SKM-1 (cell line): ENCODE measurements at regions not wholly inside any gene's neighbourhood (a gene's known extent, or its start where the extent isn't known, plus 50 kb on each side); places are given as distances from the start of the nearest gene placed in this dataset.
"Not testable (repeated sequence)": the region's sequence is repeated elsewhere in the genome, so short reads cannot be mapped to it uniquely, and the experiment has no call there.

Source experiments
- DNase-seq: peaks from one replicate; lab custom pipeline; 2025; ENCODE audit not compliant: unreplicated experiment; lab: John Stamatoyannopoulos, UW

- DNase-seq, result no peak
Observed at GRCh38 chr3:18562364-18563154, 137.4 kb upstream of the SATB1 start.

- DNase-seq, result peak; percentile 21
Observed at GRCh38 chr3:18559331-18559842, 134.2 kb upstream of the SATB1 start.

DNA sequence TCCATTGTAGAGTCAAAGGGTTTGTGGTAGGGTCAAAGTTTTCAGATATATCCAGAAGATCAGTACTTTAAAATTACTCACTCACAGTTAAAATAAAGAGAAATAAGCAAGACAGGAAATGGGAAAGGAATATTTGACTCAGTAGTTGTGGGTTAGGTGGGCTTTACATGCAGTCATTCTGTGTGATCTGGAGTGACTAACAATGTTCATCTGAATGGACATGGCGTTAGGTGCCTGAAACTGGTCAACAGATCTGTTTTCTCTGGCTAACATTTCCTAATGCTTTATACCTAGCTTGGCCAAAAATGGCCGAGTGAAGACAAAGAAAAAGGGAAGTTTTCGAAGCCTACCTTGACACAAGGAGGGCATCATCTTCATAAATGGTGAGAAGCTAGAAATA, 133.4 kb upstream of the SATB1 start:
- no peak for DNase-seq

DNA sequence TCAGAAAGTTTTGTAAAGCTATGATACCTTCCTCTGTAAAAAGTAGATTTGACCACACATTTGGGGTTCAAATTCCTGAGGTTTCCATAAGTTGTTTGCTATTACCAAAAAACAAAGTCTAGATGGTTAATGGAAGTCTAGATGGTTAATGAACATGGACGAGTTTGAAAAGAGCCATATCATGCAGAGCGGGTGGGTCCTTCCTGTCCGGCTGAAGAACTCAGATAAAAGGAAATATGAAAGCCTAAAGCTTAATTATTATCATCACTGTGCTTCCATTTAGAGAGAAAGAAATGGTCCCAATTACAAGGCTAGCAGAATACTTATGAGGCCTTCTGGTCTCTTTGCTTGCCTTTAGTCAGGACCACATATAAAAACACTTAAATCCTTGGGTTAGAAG, 132.1 kb upstream of the SATB1 start:
- DNase-seq, result no peak

GRCh38 chr3:18556503-18557135, 131.5 kb upstream of the SATB1 start:
- DNase-seq, result no peak

DNA sequence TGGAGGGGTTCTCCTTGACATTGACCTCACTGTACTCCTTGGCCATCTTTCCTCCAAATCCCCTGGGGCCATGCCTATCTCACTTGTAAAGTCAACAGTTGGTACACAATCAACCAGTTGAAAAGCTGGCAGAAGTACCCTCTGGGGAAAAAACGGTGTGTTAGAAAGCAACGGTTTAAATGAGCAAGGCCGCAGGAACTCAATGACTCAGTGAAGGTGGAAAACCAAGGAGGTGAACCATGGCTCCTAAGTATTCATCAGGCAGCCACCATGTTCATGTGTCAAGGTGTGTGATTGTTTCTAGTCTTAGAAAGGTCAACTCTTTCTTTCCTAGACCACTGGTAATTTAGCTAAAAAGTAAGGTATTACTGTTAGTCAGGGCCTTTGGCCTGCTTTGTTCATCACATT, 130.9 kb upstream of the SATB1 start:
- no peak for DNase-seq

GRCh38 chr3:18552579-18553105, 127.5 kb upstream of the SATB1 start:
- not testable (repeated sequence) for DNase-seq

- DNase-seq, result no peak
Observed at GRCh38 chr3:18546632-18547031, 121.5 kb upstream of the SATB1 start.

DNA sequence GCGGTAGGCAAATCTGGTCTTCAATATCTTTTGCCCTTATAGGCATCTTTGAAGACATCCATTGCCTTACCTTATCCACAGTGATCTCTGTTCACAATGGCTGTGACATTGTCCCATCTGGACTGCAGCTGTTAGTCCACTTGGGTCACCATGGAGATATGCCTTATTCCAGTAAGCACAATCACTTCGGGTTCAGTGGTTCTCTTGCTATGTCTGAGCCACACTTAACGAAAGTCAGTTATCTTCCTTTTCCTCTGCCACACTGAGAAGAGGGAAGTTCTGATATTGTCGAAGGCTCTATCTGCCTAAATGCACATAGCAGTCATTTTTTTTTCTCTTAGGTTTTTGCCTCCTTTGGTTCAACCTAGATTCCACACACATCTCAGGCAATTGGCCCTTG, 119.0 kb upstream of the SATB1 start:
- no peak for DNase-seq

GRCh38 chr3:18538463-18539230, 113.5 kb upstream of the SATB1 start:
- DNase-seq, result no peak

- DNase-seq, result no peak
Observed at GRCh38 chr3:18533039-18533438, 107.9 kb upstream of the SATB1 start.

DNA sequence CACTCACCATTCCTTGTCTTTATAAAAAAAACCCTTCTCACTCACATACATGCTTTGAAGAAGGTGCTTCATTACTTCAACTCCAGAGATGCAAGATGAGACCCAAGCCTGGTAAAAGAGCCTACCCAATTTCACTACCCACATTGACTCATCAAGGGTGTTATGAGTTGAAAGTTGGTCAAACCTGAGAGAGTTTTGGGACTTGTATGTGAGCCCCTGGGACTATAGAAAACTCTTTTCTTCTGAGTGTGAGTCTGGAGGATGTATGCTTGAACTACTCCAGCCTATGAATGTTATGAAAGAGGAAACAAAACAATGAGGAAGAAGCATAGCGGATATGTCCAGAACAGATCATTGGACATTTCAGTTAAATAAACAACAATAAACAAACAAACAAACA, 106.5 kb upstream of the SATB1 start:
- DNase-seq, result no peak

GRCh38 chr3:18529631-18530030, 104.5 kb upstream of the SATB1 start:
- no peak for DNase-seq

- DNase-seq, result no peak
Observed at GRCh38 chr3:18527691-18528090, 102.6 kb upstream of the SATB1 start.

DNA sequence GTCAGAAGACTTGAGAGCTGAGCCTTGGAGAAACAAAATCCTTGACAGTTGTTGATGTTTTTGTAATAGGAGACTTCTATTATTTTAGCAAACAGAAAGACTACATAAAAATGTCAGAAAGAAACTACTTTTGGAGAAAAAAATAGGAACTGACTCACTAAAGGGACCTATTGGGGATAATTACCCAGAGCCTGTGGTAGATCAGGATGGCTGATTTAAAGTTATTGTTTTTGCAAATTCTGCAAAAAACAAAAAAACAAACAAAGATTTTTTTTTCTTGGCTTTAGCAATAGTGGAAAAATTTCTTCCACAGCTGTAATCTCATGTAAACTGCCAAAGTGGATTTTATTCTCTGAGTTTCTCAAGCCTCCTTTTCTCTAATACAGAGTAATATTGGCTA, 101.5 kb upstream of the SATB1 start:
- no peak for DNase-seq

- DNase-seq, result not testable (repeated sequence)
Observed at GRCh38 chr3:18516170-18516569, 91.0 kb upstream of the SATB1 start.

DNA sequence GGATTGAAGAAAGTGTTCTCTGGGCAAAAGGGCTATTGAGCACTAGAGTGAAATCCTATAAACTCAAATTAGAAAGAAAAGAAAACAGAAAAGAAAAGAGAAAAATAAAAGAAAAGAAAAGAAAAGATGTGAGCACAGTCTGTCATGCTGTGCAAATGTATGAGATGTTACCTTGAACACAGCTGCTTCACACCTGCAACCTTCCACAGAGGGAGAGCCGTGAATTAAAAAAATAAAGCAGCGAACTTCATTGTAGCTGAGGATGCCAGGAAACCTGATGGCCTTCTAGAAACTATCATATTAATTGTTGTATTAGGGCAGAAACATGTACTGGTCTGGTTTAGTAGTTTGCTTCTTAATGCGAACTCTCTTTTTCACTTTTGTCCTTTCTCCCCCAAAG, 88.0 kb upstream of the SATB1 start:
- DNase-seq, result no peak

DNA sequence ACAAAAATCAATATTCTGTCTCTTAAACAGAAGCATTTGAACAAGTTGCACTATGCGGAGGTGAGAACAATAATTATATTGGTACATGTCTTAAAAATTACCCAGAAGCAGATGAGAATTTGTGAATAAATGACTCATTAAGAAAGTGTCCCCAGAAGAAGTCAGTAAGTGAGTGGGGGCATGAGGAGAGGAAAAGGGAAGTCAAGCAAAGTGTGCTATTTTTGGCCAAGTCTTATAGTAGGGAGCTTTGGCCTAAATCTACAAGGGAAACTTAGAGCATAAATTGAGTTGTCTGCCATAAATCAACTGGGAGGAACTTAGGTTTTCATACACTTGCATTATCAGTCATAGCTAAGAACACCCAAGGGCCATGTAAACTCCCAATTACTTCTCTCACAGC, 86.9 kb upstream of the SATB1 start:
- no peak for DNase-seq

DNA sequence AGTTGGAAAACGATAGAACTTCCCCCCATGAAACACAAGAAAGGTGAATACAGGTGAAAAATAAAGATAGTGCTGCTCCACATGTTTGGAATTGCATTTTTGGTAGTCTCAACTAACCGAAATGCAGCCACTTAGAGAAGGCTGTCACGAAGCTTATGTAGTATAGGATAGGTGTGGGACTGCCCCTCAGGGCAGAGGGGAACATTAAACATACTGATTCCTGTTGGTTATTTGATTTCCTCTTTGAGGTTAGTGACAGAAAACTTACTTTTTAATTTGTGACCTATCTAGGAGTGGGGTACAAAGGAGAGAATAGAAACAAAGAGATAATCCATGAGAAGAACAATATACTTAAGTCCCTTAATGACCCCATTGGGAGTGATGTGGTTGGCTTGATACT, 85.8 kb upstream of the SATB1 start:
- no peak for DNase-seq

DNA sequence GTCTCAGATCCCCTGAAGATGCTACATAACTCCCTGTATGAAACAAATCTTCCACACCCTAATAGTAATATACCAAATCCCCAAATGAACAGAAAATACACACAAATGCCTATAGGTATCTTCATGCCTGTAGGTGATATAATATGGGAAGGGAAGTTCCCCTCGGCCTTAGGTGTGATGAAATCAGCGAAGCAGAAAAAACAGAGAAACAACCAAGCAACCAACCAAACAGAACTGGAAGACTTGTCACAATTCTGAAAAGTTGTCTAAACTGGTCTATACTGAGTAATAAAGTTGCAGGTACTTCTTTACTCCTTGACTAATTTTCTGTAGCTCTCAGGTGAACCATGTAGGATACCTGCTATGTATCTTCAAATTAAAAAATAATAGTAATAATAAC, 82.2 kb upstream of the SATB1 start:
- DNase-seq, result no peak

GRCh38 chr3:18505056-18505455, 79.9 kb upstream of the SATB1 start:
- DNase-seq, result no peak
